Endothelial cell of umbilical vein (primary cell): ENCODE measurements at regions not wholly inside any gene's neighbourhood (a gene's known extent, or its start where the extent isn't known, plus 50 kb on each side); places are given as distances from the start of the nearest gene placed in this dataset.

Experiments used
- BruUV-seq: library from RNA; stranded (reverse); fragments of 400-500 nt; replicated peaks from 2 replicates; lab custom pipeline; 2021; lab: Mats Ljungman, UMichigan
- CTCF ChIA-PET: fragments of 300-600, 350-600 bp; sonication (Branson Sonifier 250); formaldehyde crosslinking; loops from one replicate; lab custom pipeline; 2021; ENCODE audit warnings: antibody characterized with exemption, inconsistent platforms; lab: Charles Lee
- POLR2A ChIA-PET: fragments of 300-600, 350-600 bp; sonication (Branson Sonifier 250); formaldehyde crosslinking; loops from one replicate; lab custom pipeline; 2021; ENCODE audit warnings: antibody characterized with exemption, inconsistent platforms; lab: Charles Lee
- DNase-seq: peaks from one replicate; pipeline ENCODE4 v3.0.0-alpha.2; 2011; ENCODE audit warnings: low read depth, low spot score
- FAIRE-seq: peaks from 2 replicates; lab custom pipeline; 2011; peaks lifted over from hg19 to GRCh38; lab: Jason Lieb, UNC
- H2AFZ ChIP-seq: 2 replicates; pipeline ENCODE4 v1.6.0; 2012; ENCODE audit warnings: low read depth, low read length, control low read depth, inconsistent platforms
- H3K27ac ChIP-seq: 2 replicates; pipeline ENCODE4 v1.5.1; 2011; ENCODE audit warnings: low read depth, mild to moderate bottlenecking, control low read depth, low read length, moderate library complexity; ENCODE audit not compliant: insufficient read depth
- H3K27me3 ChIP-seq, 2 experiments: 2 replicates each; pipeline versions ENCODE4 v1.6.0 to v1.6.1; 2011; ENCODE audit warnings: low read length in 2 of 2, mixed read lengths in 1 of 2; ENCODE audit not compliant: control insufficient read depth in 2 of 2, insufficient read depth in 2 of 2
- H3K36me3 ChIP-seq, 2 experiments: 2 replicates in 1 of 2; 3 replicates in 1 of 2; pipeline ENCODE4 v1.5.1; 2011; ENCODE audit warnings: low read length in 2 of 2, mild to moderate bottlenecking in 1 of 2, moderate library complexity in 1 of 2; ENCODE audit not compliant: control insufficient read depth in 2 of 2, insufficient read depth in 2 of 2; ENCODE audit errors: extremely low read depth in 1 of 2
- H3K4me1 ChIP-seq: 3 replicates; pipeline ENCODE4 v1.5.1; 2011; ENCODE audit warnings: mild to moderate bottlenecking, low read length; ENCODE audit not compliant: control insufficient read depth, insufficient read depth; ENCODE audit errors: extremely low read depth
- H3K4me2 ChIP-seq: 2 replicates; pipeline ENCODE4 v1.6.1; 2011; ENCODE audit warnings: low read length, control low read depth, mixed read lengths; ENCODE audit not compliant: insufficient read depth
- H3K4me3 ChIP-seq, 3 experiments: fragments of 200-600 bp in 1 of 3; sonication (generic), shearing (Covaris generic) in 1 of 3; replicated peaks in 1 of 3; 2 replicates each; pipeline ENCODE4 v1.5.1; 2011 to 2016; ENCODE audit warnings: control low read depth in 3 of 3, low read length in 3 of 3, mild to moderate bottlenecking in 2 of 3, inconsistent platforms in 1 of 3, low read depth in 1 of 3, moderate library complexity in 1 of 3; ENCODE audit not compliant: insufficient read depth in 1 of 3
- H3K79me2 ChIP-seq: 2 replicates; pipeline ENCODE4 v1.6.0; 2012; ENCODE audit warnings: low read length, inconsistent platforms; ENCODE audit not compliant: control insufficient read depth, insufficient read depth
- H3K9ac ChIP-seq: replicated peaks from 2 replicates; pipeline ENCODE3; 2011; ENCODE audit warnings: low read length, control low read depth; ENCODE audit not compliant: insufficient read depth; ENCODE audit errors: extremely low read depth
- H3K9me1 ChIP-seq: replicated peaks from 3 replicates; pipeline ENCODE4 v1.6.0; 2011; ENCODE audit warnings: mild to moderate bottlenecking, low read length; ENCODE audit not compliant: control insufficient read depth, insufficient read depth; ENCODE audit errors: extremely low read depth
- H3K9me3 ChIP-seq: replicated peaks from 2 replicates; pipeline ENCODE4 v1.5.1; 2012; ENCODE audit warnings: low read length, inconsistent platforms; ENCODE audit not compliant: control insufficient read depth, insufficient read depth
- H4K20me1 ChIP-seq: replicated peaks from 2 replicates; pipeline ENCODE3; 2011; ENCODE audit warnings: mild to moderate bottlenecking, low read length; ENCODE audit not compliant: control insufficient read depth, insufficient read depth; ENCODE audit errors: extremely low read depth
- EZH2 ChIP-seq: IDR thresholded peaks from 2 replicates; pipeline ENCODE4 v1.6.1; 2012; ENCODE audit warnings: borderline replicate concordance, low read depth, mild to moderate bottlenecking, moderate library complexity, low read length, inconsistent platforms; ENCODE audit not compliant: severe bottlenecking
- FOS ChIP-seq: IDR thresholded peaks from 2 replicates; pipeline ENCODE4 v1.6.1; 2011; ENCODE audit warnings: mild to moderate bottlenecking, low read length, moderate library complexity, borderline replicate concordance; ENCODE audit not compliant: insufficient read depth
- GATA2 ChIP-seq: IDR thresholded peaks from 2 replicates; pipeline ENCODE4 v1.7.0; 2011; ENCODE audit warnings: low read depth, mild to moderate bottlenecking, moderate library complexity, mixed read lengths, low read length; ENCODE audit not compliant: insufficient read length, insufficient read depth
- JUN ChIP-seq: IDR thresholded peaks from 2 replicates; pipeline ENCODE4 v1.6.1; 2011; ENCODE audit warnings: borderline replicate concordance, low read depth; ENCODE audit not compliant: insufficient read length, insufficient read depth
- MYC ChIP-seq: IDR thresholded peaks from one replicate; pipeline ENCODE4 v1.6.1; 2011; ENCODE audit warnings: mild to moderate bottlenecking, low read depth, low read length
- POLR2A ChIP-seq: IDR thresholded peaks from 2 replicates; pipeline ENCODE4 v1.6.1; 2012; ENCODE audit warnings: low read depth, mild to moderate bottlenecking, control low read depth, low read length
- POLR2AphosphoS5 ChIP-seq: IDR thresholded peaks from 2 replicates; pipeline ENCODE4 v1.6.1; 2012; ENCODE audit warnings: low read depth, mild to moderate bottlenecking, control low read depth, low read length, moderate library complexity; ENCODE audit not compliant: insufficient read depth
- dilution Hi-C: fragments of 300-500 bp; cut with MboI; formaldehyde crosslinking; loops from one replicate; pipeline ENCODE4 v1.15.0; 2019; ENCODE audit warnings: low sequenced_read_pairs; ENCODE audit not compliant: extremely low pct_ligation_motif_present
- intact Hi-C: fragments of 100-400 bp; cut with micrococcal nuclease; formaldehyde crosslinking; loops from one replicate; pipeline ENCODE4 v1.10.0; 2022
- TF ChIP-seq, protein P1 (sequence below), 2 donors: IDR thresholded peaks; 1 replicate in 1 of 2; 2 replicates in 1 of 2; pipeline ENCODE4 v1.5.1; 2011; ENCODE audit warnings: low read length in 2 of 2, mild to moderate bottlenecking in 2 of 2, moderate library complexity in 2 of 2, control low read depth in 1 of 2, inconsistent platforms in 1 of 2, low read depth in 1 of 2; ENCODE audit not compliant: insufficient read depth in 1 of 2; ENCODE audit errors: extremely low read depth in 1 of 2
- TF ChIP-seq, protein P2 (sequence below): IDR thresholded peaks from 2 replicates; pipeline ENCODE4 v1.6.1; 2011; ENCODE audit not compliant: insufficient read depth, insufficient read length

DNA sequence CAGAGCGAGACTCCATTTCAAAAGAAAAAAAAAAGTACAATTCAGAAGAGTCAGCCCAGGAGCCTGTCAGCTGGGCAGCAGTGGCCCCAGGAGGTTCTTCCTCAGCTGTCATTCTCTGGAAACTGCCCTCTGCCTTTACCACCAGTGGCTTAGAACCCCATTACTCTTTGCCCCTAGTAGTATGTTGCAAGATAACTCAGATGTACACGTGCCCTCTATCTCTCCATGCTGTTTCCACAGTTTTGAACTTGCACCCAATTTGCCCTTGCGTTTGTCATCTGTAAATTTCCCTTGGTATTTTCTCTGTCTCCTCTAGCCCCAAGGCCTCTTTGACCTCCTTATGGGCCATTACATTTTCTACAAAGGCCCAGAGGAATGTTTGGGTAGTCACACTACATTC lies 56.7 kb upstream of the PRKAR2B start:
- dilution Hi-C loops (no loop called here), intact Hi-C loops (no loop called here)
- TF ChIP-seq POLR2AphosphoS5 = no peak
- TF ChIP-seq, protein P1, sequence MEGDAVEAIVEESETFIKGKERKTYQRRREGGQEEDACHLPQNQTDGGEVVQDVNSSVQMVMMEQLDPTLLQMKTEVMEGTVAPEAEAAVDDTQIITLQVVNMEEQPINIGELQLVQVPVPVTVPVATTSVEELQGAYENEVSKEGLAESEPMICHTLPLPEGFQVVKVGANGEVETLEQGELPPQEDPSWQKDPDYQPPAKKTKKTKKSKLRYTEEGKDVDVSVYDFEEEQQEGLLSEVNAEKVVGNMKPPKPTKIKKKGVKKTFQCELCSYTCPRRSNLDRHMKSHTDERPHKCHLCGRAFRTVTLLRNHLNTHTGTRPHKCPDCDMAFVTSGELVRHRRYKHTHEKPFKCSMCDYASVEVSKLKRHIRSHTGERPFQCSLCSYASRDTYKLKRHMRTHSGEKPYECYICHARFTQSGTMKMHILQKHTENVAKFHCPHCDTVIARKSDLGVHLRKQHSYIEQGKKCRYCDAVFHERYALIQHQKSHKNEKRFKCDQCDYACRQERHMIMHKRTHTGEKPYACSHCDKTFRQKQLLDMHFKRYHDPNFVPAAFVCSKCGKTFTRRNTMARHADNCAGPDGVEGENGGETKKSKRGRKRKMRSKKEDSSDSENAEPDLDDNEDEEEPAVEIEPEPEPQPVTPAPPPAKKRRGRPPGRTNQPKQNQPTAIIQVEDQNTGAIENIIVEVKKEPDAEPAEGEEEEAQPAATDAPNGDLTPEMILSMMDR (IDR thresholded peaks at IDR 0.05; ENCODE audit: extremely low read depth in 1 of 2, insufficient read depth in 1 of 2, low read depth in 1 of 2, low read length in 2 of 2) = no peak
- TF ChIP-seq FOS = no peak
- no peak for TF ChIP-seq EZH2
- no peak for TF ChIP-seq JUN
- no peak for TF ChIP-seq GATA2
- TF ChIP-seq POLR2A = no peak
- TF ChIP-seq, protein P2, sequence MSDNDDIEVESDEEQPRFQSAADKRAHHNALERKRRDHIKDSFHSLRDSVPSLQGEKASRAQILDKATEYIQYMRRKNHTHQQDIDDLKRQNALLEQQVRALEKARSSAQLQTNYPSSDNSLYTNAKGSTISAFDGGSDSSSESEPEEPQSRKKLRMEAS = no peak
- no peak for TF ChIP-seq MYC
- Histone ChIP-seq H3K9me3 (no peaks in the 10 kb centered on the region), H3K9me1 (no peaks in the 10 kb centered on the region), H3K4me1 (no peaks in the 10 kb centered on the region), H3K79me2 (no peaks in the 10 kb centered on the region), H3K4me2 (no peak overlapping the region), H3K9ac (no peak overlapping the region), H3K4me3 (no peak overlapping the region), H3K27ac (no peak overlapping the region), H3K36me3 (no peaks in the 10 kb centered on the region), H3K27me3 (no peaks in the 10 kb centered on the region), H2AFZ (no peak overlapping the region), H4K20me1 (no peaks in the 10 kb centered on the region)
- FAIRE-seq (no peak), DNase-seq (no peak)
- CTCF ChIA-PET = interaction anchor here (1.4 kb wide), 1 partner anchor 41 kb away, joined by 3 read pairs; no protein-coding TSS in a partner anchor
- no TSS peak for BruUV-seq
- POLR2A ChIA-PET = no interaction called here
